Right cardiac atrium (tissue), 5 donors: ENCODE measurements at regions not wholly inside any gene's neighbourhood (a gene's known extent, or its start where the extent isn't known, plus 50 kb on each side); places are given as distances from the start of the nearest gene placed in this dataset.
A peak's percentile ranks its signal among the peaks of the same experiment; 100 is the strongest.
"Not testable (repeated sequence)": the region's sequence is repeated elsewhere in the genome, so short reads cannot be mapped to it uniquely, and the experiment has no call there.

Source experiments
- ATAC-seq, 2 donors: fragments of 200-7000 bp; cut with Tn5 transposase; one replicate each; pipeline versions ENCODE4 v1.8.0 to v1.9.1; 2020; ENCODE audit warnings: moderate library complexity in 2 of 2, mild to moderate bottlenecking in 1 of 2
- DNase-seq, 3 donors: peaks; one replicate each; pipeline ENCODE4 v3.0.0-alpha.2; 2020
- H3K27ac ChIP-seq: one replicate; pipeline ENCODE4 v1.5.1; 2013; ENCODE audit warnings: mild to moderate bottlenecking, low read length, control low read depth, moderate library complexity
- H3K27me3 ChIP-seq: one replicate; pipeline ENCODE4 v1.6.1; 2013; ENCODE audit not compliant: control insufficient read depth, insufficient read depth
- H3K4me1 ChIP-seq: one replicate; pipeline ENCODE4 v1.6.1; 2013; ENCODE audit warnings: low read length; ENCODE audit not compliant: control insufficient read depth, insufficient read depth
- H3K4me3 ChIP-seq: one replicate; pipeline ENCODE4 v1.5.1; 2013; ENCODE audit warnings: low read length, control low read depth
- H3K9me3 ChIP-seq: one replicate; pipeline ENCODE4 v1.6.1; 2013; ENCODE audit warnings: low read length; ENCODE audit not compliant: control insufficient read depth
- WGBS: extraction: QIAGEN DNeasy Blood & Tissue Kit; methylation state at CpG from one replicate; pipeline ENCODE4 v1.1.7; 2013; 5-methylcytosine and 5-hydroxymethylcytosine counted together
- intact Hi-C, 4 donors: fragments of 100-400 bp; cut with DNase I; formaldehyde crosslinking; loops; one replicate each; pipeline versions ENCODE4 v1.11.0 to v1.14.0; 2022 to 2023
- donor health status: healthy with polysubstance abuse.
- donor health status: DM: no; HTN: yes; CAD: no.
- donor health status: DM: no; HTN: no; CAD: no.
- donor health status: DM: no; HTN: yes; CAD: no; lungs with severe emphysema.
- donor health status: DM: yes; HTN: yes; CAD: no.

- H3K9me3 ChIP-seq, H3K27ac ChIP-seq, H3K27me3 ChIP-seq, intact Hi-C loops, H3K4me1 ChIP-seq, DNase-seq, H3K4me3 ChIP-seq: not testable (repeated sequence)
- WGBS = 44% methylated on average over 5 of the region's 6 CpGs
- ATAC-seq = peak; percentile 32 to 46
Observed at GRCh38 chr4:49137961-49138360, 151.9 kb downstream of the CWH43 start.

GRCh38 chr4:49138818-49139217 is 152.7 kb downstream of the CWH43 start:
- peak in 1 of 2 donors; percentile 52 for ATAC-seq
- not testable (repeated sequence) for H3K4me1 ChIP-seq

GRCh38 chr4:49139513-49139912 is 153.4 kb downstream of the CWH43 start:
- 80% methylated on average over 7 of the region's 8 CpGs for WGBS
- H3K27ac ChIP-seq, intact Hi-C loops, H3K27me3 ChIP-seq, H3K4me3 ChIP-seq, DNase-seq, H3K9me3 ChIP-seq, H3K4me1 ChIP-seq: not testable (repeated sequence)
- ATAC-seq = peak; percentile 86

More at GRCh38 chr4:49138818-49139217, 152.7 kb downstream of the CWH43 start:
- H3K4me3 ChIP-seq, H3K27me3 ChIP-seq, H3K9me3 ChIP-seq, DNase-seq, H3K27ac ChIP-seq, intact Hi-C loops: not testable (repeated sequence)
- 85% methylated on average over 5 of the region's 10 CpGs for WGBS

GRCh38 chr4:49140351-49140750 is 154.3 kb downstream of the CWH43 start:
- H3K27ac ChIP-seq, H3K27me3 ChIP-seq, intact Hi-C loops, H3K9me3 ChIP-seq, ATAC-seq, H3K4me1 ChIP-seq, H3K4me3 ChIP-seq: not testable (repeated sequence)
- DNase-seq = peak; percentile 49 to 79 (median 61)
- WGBS = 41% methylated on average over 8 of the region's 8 CpGs

- H3K9me3 ChIP-seq, DNase-seq, H3K4me1 ChIP-seq, H3K27me3 ChIP-seq, intact Hi-C loops, H3K27ac ChIP-seq, H3K4me3 ChIP-seq: not testable (repeated sequence)
- ATAC-seq = peak; percentile 63 to 70
- 77% methylated on average over 5 of the region's 8 CpGs for WGBS
Observed at GRCh38 chr4:49141955-49142354, 155.9 kb downstream of the CWH43 start.

GRCh38 chr4:49147143-49147542 is 161.1 kb downstream of the CWH43 start:
- H3K27me3 ChIP-seq, H3K4me3 ChIP-seq, H3K4me1 ChIP-seq, H3K27ac ChIP-seq, intact Hi-C loops, H3K9me3 ChIP-seq, DNase-seq: not testable (repeated sequence)
- ATAC-seq = peak; percentile 80 to 84
- WGBS = 68% methylated on average over 7 of the region's 7 CpGs

- H3K4me3 ChIP-seq, intact Hi-C loops, H3K27me3 ChIP-seq, DNase-seq, ATAC-seq, H3K27ac ChIP-seq, H3K9me3 ChIP-seq, H3K4me1 ChIP-seq: not testable (repeated sequence)
- 50% methylated on average over 6 of the region's 6 CpGs for WGBS
Observed at GRCh38 chr4:49147596-49147995, 161.5 kb downstream of the CWH43 start.

GRCh38 chr4:49149006-49149975 is 163.2 kb downstream of the CWH43 start:
- H3K4me3 ChIP-seq, intact Hi-C loops, H3K27me3 ChIP-seq, H3K27ac ChIP-seq, DNase-seq, H3K9me3 ChIP-seq, H3K4me1 ChIP-seq: not testable (repeated sequence)
- peak; percentile 96 to 97 for ATAC-seq
- WGBS = 66% methylated on average over 21 of the region's 21 CpGs

GRCh38 chr4:49150351-49151083 is 164.4 kb downstream of the CWH43 start:
- intact Hi-C loops, H3K4me3 ChIP-seq, H3K9me3 ChIP-seq, H3K4me1 ChIP-seq, H3K27ac ChIP-seq, DNase-seq, H3K27me3 ChIP-seq: not testable (repeated sequence)
- 50% methylated on average over 10 of the region's 10 CpGs for WGBS
- ATAC-seq = peak; percentile 40 to 43

GRCh38 chr4:49153011-49153410 is 166.9 kb downstream of the CWH43 start:
- H3K4me3 ChIP-seq, H3K27me3 ChIP-seq, H3K27ac ChIP-seq, H3K9me3 ChIP-seq, intact Hi-C loops, DNase-seq, H3K4me1 ChIP-seq: not testable (repeated sequence)
- WGBS = 81% methylated on average over 11 of the region's 11 CpGs
- ATAC-seq = peak; percentile 44 to 50
